ENCODE measurements at regions not wholly inside any gene's neighbourhood (a gene's known extent, or its start where the extent isn't known, plus 50 kb on each side); places are given as distances from the start of the nearest gene placed in this dataset.
"Not testable (repeated sequence)": the region's sequence is repeated elsewhere in the genome, so short reads cannot be mapped to it uniquely, and the experiment has no call there.

DNA sequence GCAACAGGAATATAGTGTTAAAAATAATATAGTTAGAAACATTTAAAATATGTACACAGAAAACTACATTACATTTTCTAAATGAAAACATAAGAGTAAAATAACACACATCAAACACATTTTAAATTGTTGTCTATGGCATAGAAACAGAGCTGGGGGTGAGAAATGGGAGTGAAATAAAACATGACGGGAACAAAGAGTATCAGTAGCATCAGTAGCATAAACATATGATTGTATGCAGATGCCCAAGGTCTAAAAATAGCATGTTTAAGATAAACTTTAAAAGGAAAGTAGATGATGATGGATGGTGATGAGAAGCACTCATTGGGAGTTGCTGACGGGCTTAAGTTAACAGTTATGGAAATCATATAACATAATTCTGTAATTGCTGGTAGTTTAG is 1221.7 kb upstream of the SPRY2 start:
- no peaks in the 10 kb centered on the region for H3K4me1 ChIP-seq (replicated peaks in 1 of 2)
- no peak overlapping the region for H3K4me3 ChIP-seq
- no peaks in the 10 kb centered on the region for H3K27me3 ChIP-seq
- DNase-seq = no peak
- 50 to 74% (median 63%) methylated on average over 2 of the region's 2 CpGs for WGBS, 4 donors
- TF ChIP-seq, protein P1, sequence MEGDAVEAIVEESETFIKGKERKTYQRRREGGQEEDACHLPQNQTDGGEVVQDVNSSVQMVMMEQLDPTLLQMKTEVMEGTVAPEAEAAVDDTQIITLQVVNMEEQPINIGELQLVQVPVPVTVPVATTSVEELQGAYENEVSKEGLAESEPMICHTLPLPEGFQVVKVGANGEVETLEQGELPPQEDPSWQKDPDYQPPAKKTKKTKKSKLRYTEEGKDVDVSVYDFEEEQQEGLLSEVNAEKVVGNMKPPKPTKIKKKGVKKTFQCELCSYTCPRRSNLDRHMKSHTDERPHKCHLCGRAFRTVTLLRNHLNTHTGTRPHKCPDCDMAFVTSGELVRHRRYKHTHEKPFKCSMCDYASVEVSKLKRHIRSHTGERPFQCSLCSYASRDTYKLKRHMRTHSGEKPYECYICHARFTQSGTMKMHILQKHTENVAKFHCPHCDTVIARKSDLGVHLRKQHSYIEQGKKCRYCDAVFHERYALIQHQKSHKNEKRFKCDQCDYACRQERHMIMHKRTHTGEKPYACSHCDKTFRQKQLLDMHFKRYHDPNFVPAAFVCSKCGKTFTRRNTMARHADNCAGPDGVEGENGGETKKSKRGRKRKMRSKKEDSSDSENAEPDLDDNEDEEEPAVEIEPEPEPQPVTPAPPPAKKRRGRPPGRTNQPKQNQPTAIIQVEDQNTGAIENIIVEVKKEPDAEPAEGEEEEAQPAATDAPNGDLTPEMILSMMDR (IDR thresholded peaks at IDR 0.05) = no peak
- no peak for TF ChIP-seq POLR2A (IDR thresholded peaks at IDR 0.05)
- H3K27ac ChIP-seq = no peak overlapping the region
- H3K36me3 ChIP-seq (replicated peaks in 1 of 2) = no peaks in the 10 kb centered on the region
- intact Hi-C loops (cut with DNase I) = no loop called here
- H3K9me3 ChIP-seq (replicated peaks in 1 of 3) = no peaks in the 10 kb centered on the region

DNA sequence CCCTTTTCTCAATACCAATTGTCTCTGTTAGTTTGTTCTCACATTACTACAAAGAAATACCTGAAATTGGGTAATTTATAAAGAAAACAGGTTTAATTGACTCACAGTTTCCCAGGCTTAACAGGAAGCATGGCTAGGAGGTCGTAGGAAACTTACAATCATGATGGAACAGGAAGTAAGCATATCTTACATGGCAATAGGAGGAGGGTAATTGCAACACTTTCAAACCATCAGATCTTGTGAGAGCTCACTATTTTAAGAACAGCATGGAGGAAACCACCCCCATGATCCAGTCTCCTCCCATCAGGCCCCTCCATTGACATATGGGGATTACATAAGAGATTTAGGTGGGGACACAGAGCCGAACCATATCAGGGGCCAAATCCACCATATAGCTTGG is 1210.1 kb upstream of the SPRY2 start:
- Histone ChIP-seq H3K4me1 (replicated peaks in 1 of 2) (no peaks in the 10 kb centered on the region), H3K36me3 (replicated peaks in 1 of 2) (no peaks in the 10 kb centered on the region), H3K27ac (no peak overlapping the region), H3K4me3 (no peak overlapping the region), H3K9me3 (replicated peaks in 1 of 3) (no peaks in the 10 kb centered on the region), H3K27me3 (no peaks in the 10 kb centered on the region)
- TF ChIP-seq POLR2A (IDR thresholded peaks at IDR 0.05) = no peak
- TF ChIP-seq, protein P1 (IDR thresholded peaks at IDR 0.05) = no peak
- intact Hi-C loops (cut with DNase I) = no loop called here
- DNase-seq = no peak
- WGBS, 4 donors = 43 to 66% (median 56%) methylated on average over 2 of the region's 2 CpGs

GRCh38 chr13:81546294-81546693 is 1205.4 kb upstream of the SPRY2 start:
- intact Hi-C loops (cut with DNase I); H3K27me3 ChIP-seq; DNase-seq; H3K36me3 ChIP-seq (replicated peaks in 1 of 2); H3K27ac ChIP-seq; H3K4me1 ChIP-seq (replicated peaks in 1 of 2); H3K9me3 ChIP-seq (replicated peaks in 1 of 3); H3K4me3 ChIP-seq: not testable (repeated sequence)
- 65 to 100% (median 77%) methylated on average over 1 to 2 of the region's 2 CpGs for WGBS, 4 donors

DNA sequence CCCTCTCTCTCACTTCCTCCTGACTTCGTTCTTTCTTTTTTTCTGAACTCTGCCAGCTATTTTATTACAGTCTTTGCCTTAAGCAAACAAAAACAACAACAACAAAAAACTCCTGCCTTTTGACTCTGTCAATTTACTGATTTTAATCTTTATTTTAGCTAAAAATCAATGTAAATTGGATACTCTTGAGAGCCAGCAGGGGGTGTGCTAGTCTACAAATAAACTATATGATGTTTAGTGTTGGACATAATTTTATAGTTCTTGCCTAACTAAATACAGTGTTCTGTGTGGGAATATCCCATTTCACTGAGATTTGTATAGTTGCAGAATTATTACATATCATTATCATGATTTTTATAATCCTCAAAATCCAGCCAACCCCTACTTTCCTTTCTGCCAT is 1199.9 kb upstream of the SPRY2 start:
- intact Hi-C loops (cut with DNase I) = no loop called here
- H3K9me3 ChIP-seq (replicated peaks in 1 of 3) = no peaks in the 10 kb centered on the region
- no peaks in the 10 kb centered on the region for H3K4me1 ChIP-seq (replicated peaks in 1 of 2)
- no peak overlapping the region for H3K27ac ChIP-seq
- H3K36me3 ChIP-seq (replicated peaks in 1 of 2) = no peaks in the 10 kb centered on the region
- no peak for DNase-seq
- H3K27me3 ChIP-seq = no peaks in the 10 kb centered on the region
- no peak overlapping the region for H3K4me3 ChIP-seq
- TF ChIP-seq POLR2A (IDR thresholded peaks at IDR 0.05) = no peak
- TF ChIP-seq, protein P1 (IDR thresholded peaks at IDR 0.05) = peak in 1 of 6 experiments; percentile 18
- 53 to 68% (median 60%) methylated on average over 1 of the region's 1 CpG for WGBS, 4 donors

- TF ChIP-seq POLR2A (IDR thresholded peaks at IDR 0.05) = no peak
- TF ChIP-seq, protein P1 (IDR thresholded peaks at IDR 0.05) = no peak
- no peaks in the 10 kb centered on the region for H3K4me1 ChIP-seq (replicated peaks in 1 of 2)
- H3K36me3 ChIP-seq (replicated peaks in 1 of 2) = no peaks in the 10 kb centered on the region
- no peaks in the 10 kb centered on the region for H3K9me3 ChIP-seq (replicated peaks in 1 of 3)
- no peak overlapping the region for H3K27ac ChIP-seq
- no peak overlapping the region for H3K4me3 ChIP-seq
- H3K27me3 ChIP-seq = no peaks in the 10 kb centered on the region
- intact Hi-C loops (cut with DNase I) = no loop called here
- WGBS, 4 donors = 70 to 85% (median 73%) methylated on average over 7 of the region's 7 CpGs
- DNase-seq = no peak
These were observed 1198.8 kb upstream of the SPRY2 start for GRCh38 chr13:81539643-81540150.
